Activated CD4-positive, alpha-beta T cell treated with anti-CD3 and anti-CD28 coated beads, Interleukin-2, amount 10 ng/mL, durations not matched to agents 24 days and 14 days (primary cell): ENCODE measurements at regions not wholly inside any gene's neighbourhood (a gene's known extent, or its start where the extent isn't known, plus 50 kb on each side); places are given as distances from the start of the nearest gene placed in this dataset.
"Not testable (repeated sequence)": the region's sequence is repeated elsewhere in the genome, so short reads cannot be mapped to it uniquely, and the experiment has no call there.

ENCODE experiments used
- DNase-seq: peaks from one replicate; pipeline ENCODE4 v3.0.0; 2022
- H3K27ac Mint-ChIP-seq: one replicate; pipeline ENCODE4 v1.8.0; 2022; ENCODE audit warnings: mild to moderate bottlenecking, mixed read lengths
- H3K27me3 Mint-ChIP-seq: one replicate; pipeline ENCODE4 v1.8.0; 2022; ENCODE audit warnings: mixed read lengths
- H3K36me3 Mint-ChIP-seq: one replicate; pipeline ENCODE4 v1.8.0; 2022; ENCODE audit warnings: low read depth, mild to moderate bottlenecking, mixed read lengths
- H3K4me1 Mint-ChIP-seq: one replicate; pipeline ENCODE4 v1.8.0; 2021; ENCODE audit warnings: mixed read lengths
- H3K4me3 Mint-ChIP-seq: one replicate; pipeline ENCODE4 v1.8.0; 2022; ENCODE audit warnings: mild to moderate bottlenecking, moderate library complexity, mixed read lengths
- H3K9me3 Mint-ChIP-seq: one replicate; pipeline ENCODE4 v1.8.0; 2021; ENCODE audit warnings: mixed read lengths
- intact Hi-C: fragments of 100-400 bp; cut with micrococcal nuclease; formaldehyde crosslinking; loops from one replicate; pipeline ENCODE4 v1.15.1; 2023

DNA sequence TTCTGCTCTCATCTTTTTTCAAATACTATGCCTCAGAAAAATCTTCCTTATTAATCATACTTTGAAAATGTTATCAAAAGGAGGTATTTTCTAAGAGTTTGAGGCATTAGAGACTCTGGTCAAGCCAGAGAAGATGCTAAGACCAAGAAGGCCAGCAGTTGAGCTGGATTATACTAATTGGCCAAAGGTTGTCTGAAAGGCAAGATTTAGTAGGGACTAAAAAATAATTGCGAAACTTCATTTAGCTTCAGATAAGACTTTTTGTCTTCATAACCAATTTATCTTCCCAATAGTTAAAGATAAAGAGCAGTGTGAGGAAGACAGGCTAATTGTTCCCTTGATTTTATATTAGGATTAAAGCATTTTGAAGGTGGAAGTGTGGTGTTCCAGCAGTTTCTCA lies 1412.4 kb upstream of the PCDH7 start:
- DNase-seq = no peak
- intact Hi-C loops = no loop called here
- H3K9me3 Mint-ChIP-seq = peaks cover 4% of the 10 kb centered on the region
- no peaks in the 10 kb centered on the region for H3K36me3 Mint-ChIP-seq
- no peak overlapping the region for H3K4me3 Mint-ChIP-seq
- H3K27me3 Mint-ChIP-seq = no peaks in the 10 kb centered on the region
- no peak overlapping the region for H3K27ac Mint-ChIP-seq
- no peaks in the 10 kb centered on the region for H3K4me1 Mint-ChIP-seq

DNA sequence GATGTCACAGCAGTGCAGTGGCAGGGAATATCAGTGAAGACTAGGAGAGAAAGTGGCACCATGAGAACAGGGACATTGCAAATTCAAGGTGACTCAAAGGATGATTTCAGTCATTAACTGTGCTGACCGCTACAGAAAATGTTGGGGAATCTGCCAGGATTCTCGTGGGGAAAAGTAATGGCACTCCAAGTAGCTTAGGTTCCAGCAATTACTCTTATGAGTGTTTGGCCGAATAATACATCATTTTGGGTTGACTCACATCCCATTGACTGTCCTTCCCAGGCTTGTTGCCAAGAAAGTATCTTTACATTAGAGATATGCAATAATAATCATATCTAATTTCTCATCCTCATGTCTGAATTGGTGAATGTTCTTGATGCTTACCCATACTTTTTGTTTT lies 1411.1 kb upstream of the PCDH7 start:
- H3K27ac Mint-ChIP-seq = no peak overlapping the region
- no peaks in the 10 kb centered on the region for H3K4me1 Mint-ChIP-seq
- DNase-seq = no peak
- H3K27me3 Mint-ChIP-seq = no peaks in the 10 kb centered on the region
- intact Hi-C loops = no loop called here
- no peak overlapping the region for H3K4me3 Mint-ChIP-seq
- H3K9me3 Mint-ChIP-seq = peaks cover 4% of the 10 kb centered on the region
- H3K36me3 Mint-ChIP-seq = no peaks in the 10 kb centered on the region

DNA sequence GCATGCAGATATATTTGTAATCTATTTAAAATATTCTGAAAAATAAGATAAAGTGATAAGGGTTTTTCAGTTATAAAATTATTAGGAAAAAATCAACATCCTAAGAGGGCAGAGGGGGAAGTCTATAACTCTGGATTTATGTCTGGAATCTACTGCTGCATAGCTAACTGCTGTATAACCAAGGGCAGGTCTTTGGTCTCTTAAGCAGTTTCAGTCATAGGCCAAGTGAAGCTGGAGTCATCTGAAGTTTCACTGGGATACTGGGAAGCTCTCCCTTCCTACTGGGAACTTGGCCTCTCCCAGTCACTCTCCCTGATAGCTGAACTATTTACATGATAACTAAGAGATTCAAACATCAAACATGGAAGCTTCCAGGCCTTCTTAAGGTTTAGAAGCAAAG lies 1409.9 kb upstream of the PCDH7 start:
- DNase-seq = no peak
- no peak overlapping the region for H3K4me3 Mint-ChIP-seq
- H3K36me3 Mint-ChIP-seq = no peaks in the 10 kb centered on the region
- no peaks in the 10 kb centered on the region for H3K4me1 Mint-ChIP-seq
- no peaks in the 10 kb centered on the region for H3K27me3 Mint-ChIP-seq
- intact Hi-C loops = no loop called here
- peaks cover 4% of the 10 kb centered on the region for H3K9me3 Mint-ChIP-seq
- no peak overlapping the region for H3K27ac Mint-ChIP-seq

- Mint-ChIP-seq H3K27ac (no peak overlapping the region), H3K36me3 (no peaks in the 10 kb centered on the region), H3K4me1 (no peaks in the 10 kb centered on the region), H3K27me3 (no peaks in the 10 kb centered on the region), H3K9me3 (peaks cover 4% of the 10 kb centered on the region), H3K4me3 (no peak overlapping the region)
- intact Hi-C loops = no loop called here
- no peak for DNase-seq
Measured at GRCh38 chr4:29311247-29311646, 1408.9 kb upstream of the PCDH7 start.

DNA sequence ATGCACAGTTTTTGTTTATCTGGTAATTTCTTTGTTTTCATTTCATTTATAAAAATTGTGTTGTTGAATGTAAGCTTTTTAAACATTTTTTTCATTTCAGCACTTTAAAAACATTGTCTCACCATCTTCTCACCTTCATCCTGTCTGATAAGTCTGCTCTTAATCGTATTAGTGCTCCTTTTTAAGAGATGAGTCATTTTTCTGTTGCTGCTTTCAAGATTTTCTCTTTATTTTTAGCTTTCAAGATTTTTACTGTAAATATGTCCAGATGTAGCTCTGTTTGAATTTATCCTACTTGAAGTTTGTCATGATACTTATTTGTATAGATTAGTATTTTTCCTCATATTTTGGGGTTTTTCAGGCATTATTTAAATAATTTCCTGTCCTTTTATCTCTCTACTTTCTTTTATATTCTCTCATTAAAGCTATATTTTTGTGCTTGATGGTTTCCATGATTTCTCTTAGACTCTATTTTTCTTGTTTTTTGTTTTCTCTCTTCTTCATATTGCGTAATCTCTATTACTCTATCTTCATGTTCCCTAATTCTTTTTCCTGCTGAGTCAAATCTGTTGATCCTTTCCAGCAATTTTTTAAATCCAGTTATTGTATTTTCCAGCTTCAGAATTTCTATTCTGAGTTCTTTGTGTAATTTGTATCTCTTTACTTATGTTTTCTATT lies 1400.4 kb upstream of the PCDH7 start:
- H3K4me3 Mint-ChIP-seq = no peak overlapping the region
- no peak overlapping the region for H3K27ac Mint-ChIP-seq
- H3K36me3 Mint-ChIP-seq = no peaks in the 10 kb centered on the region
- intact Hi-C loops = no loop called here
- H3K27me3 Mint-ChIP-seq = no peaks in the 10 kb centered on the region
- no peaks in the 10 kb centered on the region for H3K4me1 Mint-ChIP-seq
- DNase-seq = no peak
- H3K9me3 Mint-ChIP-seq = no peaks in the 10 kb centered on the region

DNA sequence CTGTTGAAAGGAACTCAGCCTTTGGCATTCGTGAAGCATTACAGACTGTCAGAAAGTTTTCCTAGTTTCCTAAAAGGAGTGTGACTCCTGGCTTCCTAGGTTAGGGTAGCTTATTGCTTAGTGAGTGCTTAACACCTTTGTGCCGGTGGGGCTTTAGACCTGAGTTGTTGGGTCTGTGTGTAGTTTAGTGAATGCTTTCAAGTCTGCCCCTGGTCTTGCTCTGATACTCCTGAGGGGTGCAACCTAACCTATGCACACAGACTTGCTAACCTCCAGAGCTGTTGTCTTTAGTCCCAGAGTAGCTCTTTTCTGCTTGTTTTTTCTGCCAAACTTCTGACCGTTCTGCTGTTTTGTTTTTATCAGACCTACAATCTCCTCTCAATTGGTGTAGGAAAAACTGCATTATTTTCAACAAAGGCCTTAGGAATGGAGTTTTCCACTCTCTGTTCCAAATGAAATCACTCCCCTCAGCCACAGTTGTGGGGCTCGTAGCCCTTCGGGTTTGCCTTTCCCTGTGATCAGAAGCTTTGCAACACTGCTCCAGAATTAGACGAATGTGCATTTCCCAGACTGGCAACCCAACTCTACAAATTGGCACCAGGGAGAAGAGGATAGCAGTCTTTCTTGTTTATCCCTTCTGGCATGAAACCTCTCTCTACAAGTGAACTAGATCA lies 1399.1 kb upstream of the PCDH7 start:
- no peaks in the 10 kb centered on the region for H3K4me1 Mint-ChIP-seq
- no peak overlapping the region for H3K4me3 Mint-ChIP-seq
- H3K27me3 Mint-ChIP-seq = no peaks in the 10 kb centered on the region
- intact Hi-C loops = no loop called here
- peaks cover 2% of the 10 kb centered on the region for H3K9me3 Mint-ChIP-seq
- DNase-seq = no peak
- H3K27ac Mint-ChIP-seq = no peak overlapping the region
- no peaks in the 10 kb centered on the region for H3K36me3 Mint-ChIP-seq

DNA sequence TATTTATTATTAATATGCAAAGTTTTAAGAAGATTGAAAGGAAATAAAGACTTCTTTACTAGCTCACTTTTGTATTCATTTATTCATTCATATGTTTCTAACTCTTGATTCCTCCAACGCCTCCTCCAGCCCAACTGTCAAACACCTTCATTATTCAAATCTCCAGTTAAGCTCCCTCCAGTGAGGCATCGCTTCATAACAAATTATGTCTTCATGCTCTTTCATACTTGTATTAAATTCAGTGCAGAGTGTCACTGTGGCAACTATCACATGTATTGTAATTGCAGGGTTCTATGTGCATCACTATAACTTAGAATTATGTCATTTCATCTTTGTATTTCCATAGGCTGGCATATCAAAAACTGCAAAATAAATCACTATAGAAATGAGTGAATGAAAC lies 1394.2 kb upstream of the PCDH7 start:
- intact Hi-C loops = no loop called here
- Mint-ChIP-seq H3K36me3 (no peaks in the 10 kb centered on the region), H3K27me3 (no peaks in the 10 kb centered on the region), H3K9me3 (peaks cover 3% of the 10 kb centered on the region), H3K4me3 (no peak overlapping the region), H3K27ac (no peak overlapping the region), H3K4me1 (no peaks in the 10 kb centered on the region)
- DNase-seq = no peak

GRCh38 chr4:29326816-29327215 lies 1393.4 kb upstream of the PCDH7 start:
- no peak for DNase-seq
- intact Hi-C loops = no loop called here
- H3K4me3 Mint-ChIP-seq = no peak overlapping the region
- H3K27ac Mint-ChIP-seq = no peak overlapping the region
- no peaks in the 10 kb centered on the region for H3K27me3 Mint-ChIP-seq
- H3K4me1 Mint-ChIP-seq = no peaks in the 10 kb centered on the region
- no peaks in the 10 kb centered on the region for H3K36me3 Mint-ChIP-seq
- H3K9me3 Mint-ChIP-seq = peaks cover 3% of the 10 kb centered on the region

GRCh38 chr4:29336861-29337260 lies 1383.3 kb upstream of the PCDH7 start:
- H3K4me1 Mint-ChIP-seq = no peaks in the 10 kb centered on the region
- no peaks in the 10 kb centered on the region for H3K36me3 Mint-ChIP-seq
- H3K27ac Mint-ChIP-seq = no peak overlapping the region
- peaks cover 8% of the 10 kb centered on the region for H3K9me3 Mint-ChIP-seq
- intact Hi-C loops = no loop called here
- no peak for DNase-seq
- H3K4me3 Mint-ChIP-seq = no peak overlapping the region
- no peaks in the 10 kb centered on the region for H3K27me3 Mint-ChIP-seq

DNA sequence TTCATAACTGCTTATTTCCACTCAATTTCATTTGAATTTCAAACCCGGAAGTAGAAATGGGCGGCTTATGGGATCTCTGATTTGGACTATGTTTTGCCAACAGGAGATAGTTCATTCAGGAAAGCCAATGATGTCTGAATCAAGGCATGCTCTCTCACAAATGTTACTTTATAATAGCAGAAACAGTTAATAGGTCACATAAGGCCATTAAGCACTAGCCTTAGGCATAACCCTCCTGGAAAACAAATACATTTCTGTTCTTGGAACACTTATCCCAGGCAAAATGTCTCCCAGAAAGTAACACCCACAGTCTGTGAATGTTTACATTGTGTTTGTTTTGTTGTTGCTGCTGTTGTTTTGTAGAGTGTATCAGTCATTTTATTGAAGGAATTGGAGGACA lies 1347.2 kb upstream of the PCDH7 start:
- Mint-ChIP-seq H3K27me3 (no peaks in the 10 kb centered on the region), H3K27ac (no peak overlapping the region), H3K4me3 (no peak overlapping the region), H3K36me3 (no peaks in the 10 kb centered on the region), H3K4me1 (no peaks in the 10 kb centered on the region), H3K9me3 (peaks cover 3% of the 10 kb centered on the region)
- no peak for DNase-seq
- intact Hi-C loops = no loop called here

DNA sequence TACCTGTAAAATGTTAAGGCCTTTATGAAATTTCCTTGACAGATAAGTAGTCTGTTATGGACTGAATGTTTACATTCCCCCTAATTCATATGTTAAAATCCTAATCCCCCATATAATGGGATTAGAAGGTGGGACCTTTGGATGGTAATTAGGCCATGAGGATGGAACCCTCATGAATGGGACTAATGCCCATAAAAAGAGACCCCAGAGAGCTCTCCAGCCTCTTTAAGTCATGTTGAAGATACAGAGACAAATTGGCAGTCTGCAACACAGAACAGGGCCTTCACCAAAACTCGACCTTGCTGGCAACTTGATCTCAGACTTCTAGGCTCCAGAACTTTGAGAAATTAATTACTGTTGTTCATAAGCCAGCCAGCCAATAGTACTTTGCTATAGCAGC lies 1344.5 kb upstream of the PCDH7 start:
- DNase-seq = no peak
- intact Hi-C loops = no loop called here
- no peak overlapping the region for H3K27ac Mint-ChIP-seq

DNA sequence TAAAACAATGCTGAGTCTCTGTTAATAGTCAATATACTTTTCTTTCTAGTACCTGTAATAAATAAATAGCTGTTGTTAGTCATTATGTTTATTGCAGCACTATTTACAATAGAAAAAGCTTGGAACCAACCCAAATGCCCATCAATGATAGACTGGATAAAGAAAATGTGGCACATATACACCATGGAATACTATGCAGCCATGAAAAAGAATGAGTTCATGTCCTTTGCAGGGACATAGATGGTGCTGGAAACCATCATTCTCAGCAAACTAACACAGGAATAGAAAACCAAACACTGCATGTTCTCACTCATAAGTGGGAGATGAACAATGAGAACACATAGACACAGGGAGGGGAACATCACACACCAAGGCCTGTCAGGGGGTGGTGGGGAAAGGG lies 1341.9 kb upstream of the PCDH7 start:
- DNase-seq, H3K36me3 Mint-ChIP-seq, H3K4me3 Mint-ChIP-seq, H3K27ac Mint-ChIP-seq, H3K27me3 Mint-ChIP-seq, intact Hi-C loops, H3K9me3 Mint-ChIP-seq, H3K4me1 Mint-ChIP-seq: not testable (repeated sequence)

More for the DNA sequence above, 1344.5 kb upstream of the PCDH7 start:
- Mint-ChIP-seq H3K9me3 (peaks cover 8% of the 10 kb centered on the region), H3K27me3 (no peaks in the 10 kb centered on the region), H3K36me3 (no peaks in the 10 kb centered on the region), H3K4me3 (no peak overlapping the region), H3K4me1 (no peaks in the 10 kb centered on the region)

- DNase-seq = no peak
- Mint-ChIP-seq H3K27me3 (no peaks in the 10 kb centered on the region), H3K36me3 (no peaks in the 10 kb centered on the region), H3K4me3 (no peak overlapping the region), H3K9me3 (peaks cover 3% of the 10 kb centered on the region), H3K27ac (no peak overlapping the region), H3K4me1 (no peaks in the 10 kb centered on the region)
- intact Hi-C loops = no loop called here
Measured at GRCh38 chr4:29390921-29391320, 1329.2 kb upstream of the PCDH7 start.

GRCh38 chr4:29405116-29405515 lies 1315.1 kb upstream of the PCDH7 start:
- H3K27ac Mint-ChIP-seq = no peak overlapping the region
- H3K36me3 Mint-ChIP-seq = no peaks in the 10 kb centered on the region
- intact Hi-C loops = no loop called here
- no peak overlapping the region for H3K4me3 Mint-ChIP-seq
- peaks cover 4% of the 10 kb centered on the region for H3K9me3 Mint-ChIP-seq
- no peak for DNase-seq
- no peaks in the 10 kb centered on the region for H3K4me1 Mint-ChIP-seq
- H3K27me3 Mint-ChIP-seq = no peaks in the 10 kb centered on the region

DNA sequence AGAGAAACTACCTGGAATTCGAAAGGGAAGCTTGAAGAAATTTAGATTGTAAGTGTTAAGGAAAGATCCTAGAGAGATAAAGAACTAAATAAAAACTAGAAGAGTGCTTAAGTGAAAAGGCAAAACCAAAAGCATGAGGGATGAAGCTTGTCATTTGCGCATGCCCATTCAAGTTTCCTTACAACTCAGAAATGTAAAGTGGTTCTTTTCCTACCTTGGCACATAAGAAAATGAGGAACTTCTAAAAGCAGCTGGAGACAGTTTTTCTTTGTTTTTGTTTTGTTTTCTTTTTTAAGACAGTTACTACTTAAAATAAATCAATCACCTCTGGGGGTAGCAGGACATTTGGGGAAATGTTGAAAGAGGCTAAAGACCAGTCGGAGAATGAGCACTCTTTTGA lies 1304.4 kb upstream of the PCDH7 start:
- DNase-seq = no peak
- intact Hi-C loops = no loop called here

More for the DNA sequence above, 1304.4 kb upstream of the PCDH7 start:
- Mint-ChIP-seq H3K36me3 (no peaks in the 10 kb centered on the region), H3K9me3 (peaks cover 5% of the 10 kb centered on the region), H3K4me1 (no peaks in the 10 kb centered on the region), H3K27ac (no peak overlapping the region), H3K27me3 (no peaks in the 10 kb centered on the region), H3K4me3 (no peak overlapping the region)
